Stimulated activated CD4-positive, alpha-beta T cell treated with anti-CD3 and anti-CD28 coated beads, Interleukin-2, amount 100 ng/mL, for 4 hours (primary cell): ENCODE measurements at regions not wholly inside any gene's neighbourhood (a gene's known extent, or its start where the extent isn't known, plus 50 kb on each side); places are given as distances from the start of the nearest gene placed in this dataset.

ENCODE experiments used
- DNase-seq: peaks from one replicate; pipeline ENCODE4 v3.0.0-alpha.2; 2020; ENCODE audit warnings: low read depth

- DNase-seq = no peak
These were observed 139.0 kb upstream of the KCNMB2 start for GRCh38 chr3:178397202-178397601.

GRCh38 chr3:178397836-178398235 lies 138.4 kb upstream of the KCNMB2 start:
- DNase-seq = no peak

- no peak for DNase-seq
These were observed 131.3 kb upstream of the KCNMB2 start for GRCh38 chr3:178404961-178405360.

- no peak for DNase-seq
These were observed 130.7 kb upstream of the KCNMB2 start for GRCh38 chr3:178405531-178405930.

- DNase-seq = no peak
These were observed 130.0 kb upstream of the KCNMB2 start for GRCh38 chr3:178406206-178406605.

GRCh38 chr3:178415384-178415783 lies 120.9 kb upstream of the KCNMB2 start:
- no peak for DNase-seq

GRCh38 chr3:178417736-178418135 lies 118.5 kb upstream of the KCNMB2 start:
- no peak for DNase-seq

GRCh38 chr3:178419071-178419470 lies 117.2 kb upstream of the KCNMB2 start:
- no peak for DNase-seq

- DNase-seq = no peak
These were observed 116.2 kb upstream of the KCNMB2 start for GRCh38 chr3:178420033-178420432.

GRCh38 chr3:178421069-178421468 lies 115.2 kb upstream of the KCNMB2 start:
- DNase-seq = no peak

GRCh38 chr3:178422406-178422805 lies 113.8 kb upstream of the KCNMB2 start:
- no peak for DNase-seq

GRCh38 chr3:178428037-178428436 lies 108.2 kb upstream of the KCNMB2 start:
- no peak for DNase-seq

GRCh38 chr3:178434206-178434805 lies 101.9 kb upstream of the KCNMB2 start:
- no peak for DNase-seq

GRCh38 chr3:178435575-178435974 lies 100.7 kb upstream of the KCNMB2 start:
- DNase-seq = no peak

GRCh38 chr3:178436773-178437172 lies 99.5 kb upstream of the KCNMB2 start:
- no peak for DNase-seq

- no peak for DNase-seq
These were observed 99.0 kb upstream of the KCNMB2 start for GRCh38 chr3:178437236-178437635.

GRCh38 chr3:178439504-178439903 lies 96.7 kb upstream of the KCNMB2 start:
- no peak for DNase-seq

GRCh38 chr3:178440043-178440442 lies 96.2 kb upstream of the KCNMB2 start:
- DNase-seq = no peak

- no peak for DNase-seq
These were observed 92.6 kb upstream of the KCNMB2 start for GRCh38 chr3:178443634-178444033.

- no peak for DNase-seq
These were observed 91.1 kb upstream of the KCNMB2 start for GRCh38 chr3:178445139-178445538.

GRCh38 chr3:178446059-178446458 lies 90.2 kb upstream of the KCNMB2 start:
- DNase-seq = no peak

- DNase-seq = no peak
These were observed 85.8 kb upstream of the KCNMB2 start for GRCh38 chr3:178450476-178450875.

- DNase-seq = no peak
These were observed 84.4 kb upstream of the KCNMB2 start for GRCh38 chr3:178451799-178452198.

- no peak for DNase-seq
These were observed 81.5 kb upstream of the KCNMB2 start for GRCh38 chr3:178454726-178455125.

- DNase-seq = no peak
These were observed 81.0 kb upstream of the KCNMB2 start for GRCh38 chr3:178455226-178455625.
